Effector memory CD4-positive, alpha-beta T cell (primary cell): ENCODE measurements at regions not wholly inside any gene's neighbourhood (a gene's known extent, or its start where the extent isn't known, plus 50 kb on each side); places are given as distances from the start of the nearest gene placed in this dataset.

Experiments used
- DNase-seq, 3 donors: peaks; one replicate each; pipeline ENCODE4 v3.0.0-alpha.2; 2020
- H3K27ac ChIP-seq: 2 replicates; pipeline ENCODE4 v1.7.0; 2013; ENCODE audit warnings: mild to moderate bottlenecking, low read length, moderate library complexity; ENCODE audit not compliant: insufficient read depth, poor library complexity, severe bottlenecking
- H3K27me3 ChIP-seq: replicated peaks from 2 replicates; pipeline ENCODE4 v1.7.0; 2013; ENCODE audit warnings: mild to moderate bottlenecking, low read length; ENCODE audit not compliant: insufficient read depth, control insufficient read depth, poor library complexity, severe bottlenecking
- H3K36me3 ChIP-seq: 2 replicates; pipeline ENCODE4 v1.7.0; 2013; ENCODE audit warnings: mild to moderate bottlenecking, low read length, moderate library complexity; ENCODE audit not compliant: control insufficient read depth, insufficient read depth
- H3K4me1 ChIP-seq: 2 replicates; pipeline ENCODE4 v1.7.0; 2013; ENCODE audit warnings: low read length, mild to moderate bottlenecking; ENCODE audit not compliant: control insufficient read depth, insufficient read depth, poor library complexity, severe bottlenecking
- H3K4me3 ChIP-seq: 2 replicates; pipeline ENCODE4 v1.7.0; 2013; ENCODE audit warnings: low read length, low read depth, mild to moderate bottlenecking; ENCODE audit not compliant: insufficient read depth, poor library complexity, severe bottlenecking
- H3K9me3 ChIP-seq: 2 replicates; pipeline ENCODE4 v1.7.0; 2013; ENCODE audit warnings: mild to moderate bottlenecking, low read length, moderate library complexity; ENCODE audit not compliant: control insufficient read depth

GRCh38 chrX:20656721-20657120 lies 390.0 kb upstream of the RPS6KA3 start:
- Histone ChIP-seq H3K4me3 (no peak overlapping the region), H3K9me3 (no peaks in the 10 kb centered on the region), H3K36me3 (no peaks in the 10 kb centered on the region), H3K4me1 (no peaks in the 10 kb centered on the region), H3K27ac (no peak overlapping the region), H3K27me3 (no peaks in the 10 kb centered on the region)
- DNase-seq: no peak

GRCh38 chrX:20654596-20655106 lies 387.9 kb upstream of the RPS6KA3 start:
- Histone ChIP-seq H3K4me3 (no peak overlapping the region), H3K27ac (no peak overlapping the region), H3K27me3 (no peaks in the 10 kb centered on the region), H3K4me1 (no peaks in the 10 kb centered on the region), H3K36me3 (no peaks in the 10 kb centered on the region), H3K9me3 (no peaks in the 10 kb centered on the region)
- no peak for DNase-seq

- Histone ChIP-seq H3K27me3 (no peaks in the 10 kb centered on the region), H3K4me3 (no peak overlapping the region), H3K27ac (no peak overlapping the region), H3K4me1 (no peaks in the 10 kb centered on the region), H3K9me3 (no peaks in the 10 kb centered on the region), H3K36me3 (no peaks in the 10 kb centered on the region)
- no peak for DNase-seq
These were observed 386.4 kb upstream of the RPS6KA3 start for GRCh38 chrX:20653070-20653469.

GRCh38 chrX:20641954-20642353 lies 375.2 kb upstream of the RPS6KA3 start:
- no peaks in the 10 kb centered on the region for H3K27me3 ChIP-seq
- H3K9me3 ChIP-seq: no peaks in the 10 kb centered on the region
- DNase-seq: no peak
- H3K4me3 ChIP-seq: no peak overlapping the region
- no peaks in the 10 kb centered on the region for H3K4me1 ChIP-seq
- H3K27ac ChIP-seq: no peak overlapping the region
- no peaks in the 10 kb centered on the region for H3K36me3 ChIP-seq

GRCh38 chrX:20639115-20639514 lies 372.4 kb upstream of the RPS6KA3 start:
- H3K4me1 ChIP-seq: no peaks in the 10 kb centered on the region
- H3K36me3 ChIP-seq: no peaks in the 10 kb centered on the region
- H3K27ac ChIP-seq: no peak overlapping the region
- no peaks in the 10 kb centered on the region for H3K27me3 ChIP-seq
- no peaks in the 10 kb centered on the region for H3K9me3 ChIP-seq
- no peak for DNase-seq
- no peak overlapping the region for H3K4me3 ChIP-seq

- Histone ChIP-seq H3K4me3 (no peak overlapping the region), H3K4me1 (no peaks in the 10 kb centered on the region), H3K36me3 (no peaks in the 10 kb centered on the region), H3K9me3 (no peaks in the 10 kb centered on the region), H3K27ac (no peak overlapping the region), H3K27me3 (no peaks in the 10 kb centered on the region)
- DNase-seq: no peak
These were observed 370.6 kb upstream of the RPS6KA3 start for GRCh38 chrX:20637351-20637750.

- Histone ChIP-seq H3K4me1 (no peaks in the 10 kb centered on the region), H3K36me3 (no peaks in the 10 kb centered on the region), H3K27ac (no peak overlapping the region), H3K4me3 (no peak overlapping the region), H3K27me3 (no peaks in the 10 kb centered on the region), H3K9me3 (no peaks in the 10 kb centered on the region)
- no peak for DNase-seq
These were observed 366.7 kb upstream of the RPS6KA3 start for GRCh38 chrX:20633451-20633850.

- H3K9me3 ChIP-seq: no peaks in the 10 kb centered on the region
- no peak for DNase-seq
- H3K27ac ChIP-seq: no peak overlapping the region
- no peaks in the 10 kb centered on the region for H3K4me1 ChIP-seq
- no peaks in the 10 kb centered on the region for H3K36me3 ChIP-seq
- no peak overlapping the region for H3K4me3 ChIP-seq
- H3K27me3 ChIP-seq: no peaks in the 10 kb centered on the region
These were observed 356.7 kb upstream of the RPS6KA3 start for GRCh38 chrX:20623448-20623847.

- DNase-seq: no peak
- Histone ChIP-seq H3K4me1 (no peaks in the 10 kb centered on the region), H3K27ac (no peak overlapping the region), H3K9me3 (no peaks in the 10 kb centered on the region), H3K27me3 (no peaks in the 10 kb centered on the region), H3K36me3 (no peaks in the 10 kb centered on the region), H3K4me3 (no peak overlapping the region)
These were observed 353.6 kb upstream of the RPS6KA3 start for GRCh38 chrX:20620306-20620705.

- no peaks in the 10 kb centered on the region for H3K27me3 ChIP-seq
- H3K36me3 ChIP-seq: no peaks in the 10 kb centered on the region
These were observed 343.3 kb upstream of the RPS6KA3 start for GRCh38 chrX:20609916-20610415.

More at GRCh38 chrX:20609916-20610415, 343.3 kb upstream of the RPS6KA3 start:
- no peaks in the 10 kb centered on the region for H3K9me3 ChIP-seq
- H3K4me3 ChIP-seq: no peak overlapping the region
- no peak overlapping the region for H3K27ac ChIP-seq
- H3K4me1 ChIP-seq: no peaks in the 10 kb centered on the region
- no peak for DNase-seq
